ENCODE measurements at regions not wholly inside any gene's neighbourhood (a gene's known extent, or its start where the extent isn't known, plus 50 kb on each side); places are given as distances from the start of the nearest gene placed in this dataset.

DNA sequence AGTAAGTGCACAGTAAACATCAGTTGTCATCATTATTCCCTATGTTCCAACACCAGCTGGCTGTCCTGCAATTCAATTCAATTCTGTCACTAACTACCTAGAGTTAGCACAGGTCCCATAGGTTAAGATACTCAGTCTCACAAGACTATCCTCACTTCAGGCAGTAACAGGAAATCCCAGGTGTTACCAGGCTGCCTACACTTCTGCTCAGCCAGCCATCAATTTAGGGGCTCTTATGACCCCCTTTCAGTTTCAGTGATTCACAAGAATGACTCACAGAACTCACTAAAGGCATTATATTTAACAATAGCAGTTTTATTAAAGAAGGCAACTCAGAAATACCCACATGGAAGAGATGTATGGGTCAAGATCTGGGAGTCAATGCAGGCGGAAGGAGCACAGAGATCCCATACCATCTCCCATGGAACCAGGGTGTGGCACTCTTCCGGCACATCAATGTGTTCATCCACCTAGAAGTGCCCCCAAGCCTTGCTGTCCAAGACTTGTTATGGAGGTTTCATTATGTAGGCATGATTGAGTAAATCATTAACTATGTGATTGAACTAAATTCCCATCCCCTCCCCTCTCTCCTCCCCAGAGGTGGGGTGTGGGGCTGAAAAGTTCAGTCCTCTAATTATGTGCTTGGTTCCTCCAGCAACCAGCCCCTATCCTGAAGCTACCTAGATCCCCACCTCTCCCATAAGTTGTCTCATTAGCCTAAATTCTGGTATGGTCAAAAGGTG is 120.8 kb upstream of the WSCD2 start:
- TF ChIP-seq, protein P1, sequence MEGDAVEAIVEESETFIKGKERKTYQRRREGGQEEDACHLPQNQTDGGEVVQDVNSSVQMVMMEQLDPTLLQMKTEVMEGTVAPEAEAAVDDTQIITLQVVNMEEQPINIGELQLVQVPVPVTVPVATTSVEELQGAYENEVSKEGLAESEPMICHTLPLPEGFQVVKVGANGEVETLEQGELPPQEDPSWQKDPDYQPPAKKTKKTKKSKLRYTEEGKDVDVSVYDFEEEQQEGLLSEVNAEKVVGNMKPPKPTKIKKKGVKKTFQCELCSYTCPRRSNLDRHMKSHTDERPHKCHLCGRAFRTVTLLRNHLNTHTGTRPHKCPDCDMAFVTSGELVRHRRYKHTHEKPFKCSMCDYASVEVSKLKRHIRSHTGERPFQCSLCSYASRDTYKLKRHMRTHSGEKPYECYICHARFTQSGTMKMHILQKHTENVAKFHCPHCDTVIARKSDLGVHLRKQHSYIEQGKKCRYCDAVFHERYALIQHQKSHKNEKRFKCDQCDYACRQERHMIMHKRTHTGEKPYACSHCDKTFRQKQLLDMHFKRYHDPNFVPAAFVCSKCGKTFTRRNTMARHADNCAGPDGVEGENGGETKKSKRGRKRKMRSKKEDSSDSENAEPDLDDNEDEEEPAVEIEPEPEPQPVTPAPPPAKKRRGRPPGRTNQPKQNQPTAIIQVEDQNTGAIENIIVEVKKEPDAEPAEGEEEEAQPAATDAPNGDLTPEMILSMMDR (IDR thresholded peaks at IDR 0.05), result no peak
- TF ChIP-seq POLR2A (IDR thresholded peaks at IDR 0.05) (no peak), POLR2AphosphoS5 (IDR thresholded peaks at IDR 0.05) (no peak)

All from upper lobe of left lung (tissue), 4 donors.